ENCODE measurements at regions not wholly inside any gene's neighbourhood (a gene's known extent, or its start where the extent isn't known, plus 50 kb on each side); places are given as distances from the start of the nearest gene placed in this dataset.

DNA sequence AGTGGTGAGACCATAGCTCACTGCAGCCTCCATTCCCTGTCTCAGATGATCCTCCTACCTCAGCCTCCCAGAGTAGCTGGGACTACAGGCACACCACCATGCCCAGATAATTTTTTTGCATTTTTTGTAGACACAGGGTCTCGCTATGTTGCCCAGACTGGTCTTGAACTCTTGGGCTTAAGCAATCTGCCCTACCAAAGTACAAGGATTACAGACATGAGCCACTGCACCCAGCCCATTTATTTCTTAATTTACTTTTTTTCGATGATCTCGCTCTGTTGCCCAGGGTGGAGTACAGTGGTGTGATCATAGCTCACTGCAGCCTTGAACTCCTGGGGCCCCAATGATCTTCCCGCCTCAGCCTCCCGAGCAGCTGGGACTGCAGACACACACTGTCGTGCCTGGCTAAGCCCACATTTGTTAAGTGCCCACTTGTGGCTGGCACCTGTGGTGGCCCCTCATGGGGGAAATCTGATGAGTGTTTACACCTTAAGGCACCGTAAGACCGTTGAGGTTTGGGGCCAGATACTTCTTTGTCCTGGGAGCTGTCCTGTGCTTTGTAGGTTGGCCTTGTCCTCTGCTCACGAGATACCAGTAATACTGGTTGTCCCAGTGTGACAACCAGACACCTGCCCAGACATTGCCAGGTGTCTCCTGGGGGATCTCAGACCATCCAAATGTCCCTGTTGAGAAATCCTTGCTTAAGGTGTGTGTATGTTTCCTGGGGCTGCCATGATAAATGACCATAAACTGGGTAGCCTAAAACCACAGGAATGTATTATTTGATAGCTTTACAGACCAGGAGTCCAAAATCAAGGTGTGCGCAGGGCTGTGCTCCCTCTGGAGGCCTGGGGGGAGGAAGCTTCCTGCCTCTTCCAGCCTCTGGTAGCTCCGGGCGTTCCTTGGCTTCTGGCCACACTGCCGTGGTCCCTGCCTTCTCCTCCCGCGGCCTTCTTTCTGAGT, 141.4 kb upstream of the GSE1 start:
- TF ChIP-seq CTCF (IDR thresholded peaks at IDR 0.05; ENCODE audit: borderline replicate concordance, extremely low read depth, low read length, poor library complexity, severe bottlenecking) (no peak), EZH2 (IDR thresholded peaks at IDR 0.05; ENCODE audit: borderline replicate concordance, low read depth, low read length, severe bottlenecking) (no peak)
